PC-9 (cell line): ENCODE measurements at regions not wholly inside any gene's neighbourhood (a gene's known extent, or its start where the extent isn't known, plus 50 kb on each side); places are given as distances from the start of the nearest gene placed in this dataset.
A peak's percentile ranks its signal among the peaks of the same experiment; 100 is the strongest.

Experiments
- BruUV-seq: library from RNA; stranded (reverse); fragments of 400-500 nt; replicated peaks from 2 replicates; lab custom pipeline; 2021; lab: Mats Ljungman, UMichigan
- CTCF ChIA-PET: fragments of 300-600 bp; sonication (Branson Sonifier 250); formaldehyde crosslinking; loops from one replicate; lab custom pipeline; 2022; ENCODE audit warnings: antibody characterized with exemption; lab: Charles Lee
- POLR2A ChIA-PET: fragments of 300-600 bp; sonication (Branson Sonifier 250); formaldehyde crosslinking; loops from one replicate; lab custom pipeline; 2022; ENCODE audit warnings: antibody characterized with exemption; ENCODE audit not compliant: unreplicated experiment; lab: Charles Lee
- DNase-seq, 2 experiments: peaks; one replicate each; pipeline versions ENCODE4 v3.0.0 to v3.0.0-alpha.2; 2015 to 2022; ENCODE audit warnings: mixed read lengths in 1 of 2
- H2AFZ ChIP-seq: fragments of 200-600 bp; sonication (generic); 2 replicates; pipeline ENCODE4 v1.8.1; 2017; ENCODE audit warnings: antibody characterized with exemption
- H3F3A ChIP-seq: fragments of 200-600 bp; sonication (generic); 2 replicates; pipeline ENCODE4 v1.8.1; 2017; ENCODE audit warnings: antibody characterized with exemption, mild to moderate bottlenecking, low read depth; ENCODE audit not compliant: insufficient read depth
- H3K27ac ChIP-seq: fragments of 200-600 bp; sonication (generic); 2 replicates; pipeline ENCODE4 v1.6.1; 2016; ENCODE audit warnings: mixed run types
- H3K27me3 ChIP-seq: fragments of 200-600 bp; sonication (generic); 2 replicates; pipeline ENCODE4 v1.6.1; 2016; ENCODE audit warnings: low read depth, mixed run types; ENCODE audit not compliant: insufficient read depth
- H3K36me3 ChIP-seq: fragments of 200-600 bp; sonication (generic); 2 replicates; pipeline ENCODE4 v1.6.1; 2016; ENCODE audit warnings: low read depth, mixed run types
- H3K4me1 ChIP-seq: fragments of 200-600 bp; sonication (generic); replicated peaks from 2 replicates; pipeline ENCODE4 v1.6.1; 2016; ENCODE audit warnings: mixed run types; ENCODE audit not compliant: insufficient read depth
- H3K4me2 ChIP-seq: fragments of 200-600 bp; sonication (generic); 2 replicates; pipeline ENCODE4 v1.6.1; 2017; ENCODE audit warnings: mixed run types
- H3K4me3 ChIP-seq: fragments of 200-600 bp; sonication (generic); 2 replicates; pipeline ENCODE4 v1.6.1; 2016; ENCODE audit warnings: mixed run types
- H3K79me2 ChIP-seq: fragments of 200-600 bp; sonication (generic); 2 replicates; pipeline ENCODE4 v1.6.1; 2017; ENCODE audit warnings: low read depth, mixed run types
- H3K9me2 ChIP-seq: fragments of 200-600 bp; sonication (generic); 2 replicates; pipeline ENCODE4 v1.8.1; 2017; ENCODE audit warnings: mild to moderate bottlenecking; ENCODE audit not compliant: insufficient read depth
- H3K9me3 ChIP-seq: fragments of 200-600 bp; sonication (generic); 2 replicates; pipeline ENCODE4 v1.8.1; 2016; ENCODE audit warnings: low read depth; ENCODE audit not compliant: insufficient read depth
- H4K20me1 ChIP-seq: fragments of 200-600 bp; sonication (generic); 2 replicates; pipeline ENCODE4 v1.8.1; 2017; ENCODE audit not compliant: insufficient read depth
- CTCF ChIP-seq: fragments of 200-600 bp; sonication (generic); conservative IDR thresholded peaks from 2 replicates; pipeline ENCODE4 v1.6.1; 2017; ENCODE audit warnings: mixed run types, antibody characterized with exemption, mild to moderate bottlenecking, moderate library complexity
- EZH2 ChIP-seq: fragments of 200-600 bp; sonication (generic); IDR thresholded peaks from 2 replicates; pipeline ENCODE4 v1.8.0; 2017; ENCODE audit warnings: antibody characterized with exemption, low read depth
- intact Hi-C: fragments of 100-400 bp; cut with micrococcal nuclease; formaldehyde crosslinking; loops from one replicate; pipeline ENCODE4 v1.10.0; 2022; ENCODE audit not compliant: unreplicated experiment

DNA sequence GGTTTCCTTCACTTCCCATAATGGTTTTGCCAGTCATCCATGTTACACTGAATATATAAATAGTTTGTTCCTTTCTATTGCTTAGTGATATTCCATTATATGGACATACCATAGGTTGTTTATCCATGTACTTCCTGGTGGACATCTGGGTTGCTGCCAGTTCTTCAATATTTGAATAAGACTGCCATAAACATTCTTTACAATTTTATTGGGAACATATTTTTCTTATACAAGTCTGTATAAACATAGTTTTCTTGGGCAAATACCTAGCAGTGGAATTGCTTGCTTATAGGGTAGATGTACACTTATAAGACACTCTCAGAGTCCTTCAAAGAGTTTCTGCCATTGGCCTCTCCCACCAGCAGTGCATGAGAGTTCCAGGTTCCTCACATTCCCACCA lies 231.4 kb downstream of the OPA1 start:
- H3K27ac ChIP-seq = no peak overlapping the region
- no peaks in the 10 kb centered on the region for H3K27me3 ChIP-seq
- no peaks in the 10 kb centered on the region for H3K9me2 ChIP-seq
- H3K4me2 ChIP-seq = no peak overlapping the region
- H3K36me3 ChIP-seq = 0 out of 2 replicates have a peak, but pooled peaks cover 4% of the 10 kb centered on the region
- peak in 1 of 2 experiments; percentile 57 for DNase-seq
- CTCF ChIA-PET = no interaction called here
- H2AFZ ChIP-seq = no peak overlapping the region
- H3K79me2 ChIP-seq = no peaks in the 10 kb centered on the region
- H3F3A ChIP-seq = peaks cover 16% of the 10 kb centered on the region
- H3K4me1 ChIP-seq = peaks cover 46% of the 10 kb centered on the region
- POLR2A ChIA-PET = no interaction called here
- H3K4me3 ChIP-seq = no peak overlapping the region
- intact Hi-C loops = no loop called here
- no peaks in the 10 kb centered on the region for H4K20me1 ChIP-seq
- no peaks in the 10 kb centered on the region; the same call in 1 of the 2 replicates for H3K9me3 ChIP-seq
- BruUV-seq = no TSS peak
- TF ChIP-seq CTCF (no peak), EZH2 (no peak)

- DNase-seq = no peak
- intact Hi-C loops = no loop called here
- Histone ChIP-seq H3K27ac (peak overlapping the region; percentile 74), H2AFZ (no peak overlapping the region), H3K36me3 (0 out of 2 replicates have a peak, but pooled peaks cover 4% of the 10 kb centered on the region), H3K4me1 (peaks cover 57% of the 10 kb centered on the region), H3K9me3 (no peaks in the 10 kb centered on the region; the same call in 1 of the 2 replicates), H3K4me2 (peak overlapping the region; percentile 60), H3K4me3 (no peak overlapping the region), H3K27me3 (no peaks in the 10 kb centered on the region), H3F3A (peaks cover 27% of the 10 kb centered on the region), H3K79me2 (no peaks in the 10 kb centered on the region), H4K20me1 (no peaks in the 10 kb centered on the region), H3K9me2 (no peaks in the 10 kb centered on the region)
- CTCF ChIA-PET = no interaction called here
- TF ChIP-seq CTCF = no peak
- TF ChIP-seq EZH2 = no peak
- POLR2A ChIA-PET = no interaction called here
- BruUV-seq = TSS peak; percentile 46
Measured at GRCh38 chr3:193825617-193826016, 232.6 kb downstream of the OPA1 start.

- TF ChIP-seq EZH2 (no peak), CTCF (no peak)
- H3F3A ChIP-seq = peaks cover 33% of the 10 kb centered on the region
- no peaks in the 10 kb centered on the region for H3K79me2 ChIP-seq
- peak; percentile 67 to 93 for DNase-seq
- H3K9me3 ChIP-seq = no peaks in the 10 kb centered on the region; the same call in 1 of the 2 replicates
- H3K36me3 ChIP-seq = 0 out of 2 replicates have a peak, but pooled peaks cover 4% of the 10 kb centered on the region
- peak overlapping the region; percentile 74 for H3K27ac ChIP-seq
- H3K9me2 ChIP-seq = no peaks in the 10 kb centered on the region
- ChIA-PET CTCF (no interaction called here), POLR2A (interaction anchor here (0.7 kb wide), 1 partner anchor 237 kb away, joined by 3 read pairs; no protein-coding TSS in a partner anchor)
- H3K4me1 ChIP-seq = peaks cover 60% of the 10 kb centered on the region
- H3K4me2 ChIP-seq = peak overlapping the region; percentile 60
- no peaks in the 10 kb centered on the region for H4K20me1 ChIP-seq
- BruUV-seq = no TSS peak
- intact Hi-C loops = no loop called here
- H3K27me3 ChIP-seq = no peaks in the 10 kb centered on the region
- H3K4me3 ChIP-seq = no peak overlapping the region
- H2AFZ ChIP-seq = no peak overlapping the region
Measured at GRCh38 chr3:193826159-193826795, 233.3 kb downstream of the OPA1 start.
